IPS DF 6.9 (cell line): ENCODE measurements at regions not wholly inside any gene's neighbourhood (a gene's known extent, or its start where the extent isn't known, plus 50 kb on each side); places are given as distances from the start of the nearest gene placed in this dataset.
"Not testable (repeated sequence)": the region's sequence is repeated elsewhere in the genome, so short reads cannot be mapped to it uniquely, and the experiment has no call there.

Experiments
- DNase-seq: peaks from one replicate; pipeline ENCODE4 v3.0.0-alpha.2; 2013; ENCODE audit warnings: low read depth, low spot score
- H3K27ac ChIP-seq: one replicate; pipeline ENCODE4 v1.5.1; 2013; ENCODE audit warnings: low read length, control low read depth
- H3K27me3 ChIP-seq: 2 replicates; pipeline ENCODE4 v1.6.1; 2013; ENCODE audit warnings: mild to moderate bottlenecking, low read length; ENCODE audit not compliant: control insufficient read depth, insufficient read depth
- H3K36me3 ChIP-seq: 2 replicates; pipeline ENCODE4 v1.6.1; 2013; ENCODE audit warnings: low read length; ENCODE audit not compliant: control insufficient read depth, insufficient read depth
- H3K4me1 ChIP-seq: 2 replicates; pipeline ENCODE4 v1.6.1; 2013; ENCODE audit warnings: low read length; ENCODE audit not compliant: control insufficient read depth, insufficient read depth
- H3K4me3 ChIP-seq: 2 replicates; pipeline ENCODE4 v1.5.1; 2013; ENCODE audit warnings: mild to moderate bottlenecking, low read length
- H3K9me3 ChIP-seq: 2 replicates; pipeline ENCODE4 v1.6.1; 2013; ENCODE audit warnings: low read length, inconsistent platforms; ENCODE audit not compliant: control insufficient read depth, insufficient read depth
- WGBS: extraction: QIAGEN DNeasy Blood & Tissue Kit; methylation state at CpG from one replicate; pipeline ENCODE4 v1.1.7; 2013; ENCODE audit warnings: mixed read lengths, missing lambda C conversion rate; ENCODE audit not compliant: insufficient read length, insufficient coverage; 5-methylcytosine and 5-hydroxymethylcytosine counted together

GRCh38 chr5:108472237-108472636, 90.3 kb upstream of the FBXL17 start:
- Histone ChIP-seq H3K27ac (no peak overlapping the region), H3K36me3 (no peaks in the 10 kb centered on the region), H3K9me3 (no peaks in the 10 kb centered on the region), H3K27me3 (no peaks in the 10 kb centered on the region), H3K4me3 (no peak overlapping the region), H3K4me1 (no peaks in the 10 kb centered on the region)
- no CpG with 5 or more reads among the region's 3 CpGs for WGBS
- no peak for DNase-seq

GRCh38 chr5:108467563-108467962, 85.7 kb upstream of the FBXL17 start:
- no peak for DNase-seq
- H3K9me3 ChIP-seq = no peaks in the 10 kb centered on the region
- no peak overlapping the region for H3K4me3 ChIP-seq
- WGBS = no CpG with 5 or more reads among the region's 4 CpGs
- no peaks in the 10 kb centered on the region for H3K4me1 ChIP-seq
- no peak overlapping the region for H3K27ac ChIP-seq
- no peaks in the 10 kb centered on the region for H3K36me3 ChIP-seq
- H3K27me3 ChIP-seq = no peaks in the 10 kb centered on the region

DNA sequence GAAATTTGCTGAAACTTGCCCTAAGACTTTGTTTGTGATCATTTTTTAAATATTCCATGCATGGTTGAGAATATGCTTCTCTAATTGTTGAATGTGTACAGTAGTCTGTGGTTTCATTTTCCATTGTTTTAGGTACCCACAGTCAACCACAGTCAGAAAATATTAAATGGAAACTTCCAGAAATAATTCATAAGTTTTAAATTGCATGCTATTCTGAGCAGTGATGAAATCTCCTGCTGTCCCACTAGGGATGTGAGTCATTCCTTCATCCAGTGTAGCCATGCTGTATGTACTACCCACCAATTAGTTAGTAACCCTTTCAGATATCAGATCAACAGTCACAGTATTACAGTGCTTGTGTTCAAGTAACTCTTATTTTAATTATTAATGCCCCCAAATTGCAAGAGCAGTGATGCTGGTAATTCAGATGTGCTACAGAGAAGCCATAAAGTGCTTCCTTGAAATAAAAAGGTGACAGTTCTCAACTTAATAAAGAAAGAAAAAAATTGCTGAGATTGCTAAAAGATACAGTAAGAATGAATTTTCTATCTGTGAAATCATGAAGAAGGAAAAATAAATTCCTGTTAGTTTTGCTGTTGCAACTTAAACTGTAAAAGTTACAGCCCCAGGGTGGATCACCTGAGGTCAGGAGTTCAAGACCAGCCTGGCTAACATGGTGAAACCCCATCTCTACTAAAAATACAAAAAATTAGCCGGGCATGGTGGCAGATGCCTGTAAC, 79.9 kb upstream of the FBXL17 start:
- H3K27ac ChIP-seq = no peak overlapping the region
- no peaks in the 10 kb centered on the region for H3K4me1 ChIP-seq
- H3K27me3 ChIP-seq = no peaks in the 10 kb centered on the region
- H3K36me3 ChIP-seq = no peaks in the 10 kb centered on the region
- no peaks in the 10 kb centered on the region for H3K9me3 ChIP-seq
- H3K4me3 ChIP-seq = no peak overlapping the region
- DNase-seq = no peak
- no CpG with 5 or more reads among the region's 1 CpG for WGBS

DNA sequence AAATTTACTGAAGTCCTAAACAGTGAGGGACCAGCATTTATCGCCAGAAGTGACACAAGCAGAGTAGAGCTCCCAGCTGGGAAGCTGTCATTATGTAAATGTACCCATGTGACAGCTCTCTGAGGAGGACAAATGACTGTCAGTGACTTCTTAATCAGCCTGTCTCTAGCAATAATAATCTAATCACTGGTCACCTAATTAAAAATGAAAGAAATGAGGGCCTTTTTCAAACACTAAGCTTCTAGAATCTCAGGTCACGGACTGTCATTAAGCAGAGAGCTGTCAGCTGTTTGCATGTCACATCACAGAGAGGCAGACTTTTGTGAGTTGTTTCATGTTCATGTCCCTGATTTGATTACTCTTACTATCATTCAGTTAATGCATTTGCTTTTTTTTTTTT, 77.9 kb upstream of the FBXL17 start:
- no peaks in the 10 kb centered on the region; the same call in 1 of the 2 replicates for H3K9me3 ChIP-seq
- H3K4me3 ChIP-seq = no peak overlapping the region
- H3K36me3 ChIP-seq = no peaks in the 10 kb centered on the region
- H3K27ac ChIP-seq = no peak overlapping the region
- no peaks in the 10 kb centered on the region for H3K27me3 ChIP-seq
- no peaks in the 10 kb centered on the region for H3K4me1 ChIP-seq
- no peak for DNase-seq
- no CpG with 5 or more reads among the region's 2 CpGs for WGBS

DNA sequence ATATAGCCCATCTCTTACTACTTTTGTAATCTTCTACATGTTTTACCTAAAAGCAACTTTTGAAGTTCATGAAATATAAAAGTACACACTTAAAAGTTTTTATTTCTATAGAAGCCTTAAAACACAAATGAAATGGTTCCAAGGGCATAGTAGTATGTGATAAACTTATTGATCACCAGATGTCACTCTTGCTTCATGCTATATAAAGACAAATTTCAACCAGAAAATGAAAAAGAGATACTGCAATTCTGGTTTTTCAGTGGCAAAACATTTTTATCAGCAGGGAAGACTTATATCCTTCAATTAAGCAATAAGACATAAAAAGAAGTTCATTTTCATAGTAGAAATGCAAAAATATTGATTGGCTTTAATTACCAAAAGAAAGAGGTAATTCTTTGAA, 69.4 kb upstream of the FBXL17 start:
- H3K27me3 ChIP-seq = no peaks in the 10 kb centered on the region
- no peak overlapping the region for H3K27ac ChIP-seq
- DNase-seq = no peak

DNA sequence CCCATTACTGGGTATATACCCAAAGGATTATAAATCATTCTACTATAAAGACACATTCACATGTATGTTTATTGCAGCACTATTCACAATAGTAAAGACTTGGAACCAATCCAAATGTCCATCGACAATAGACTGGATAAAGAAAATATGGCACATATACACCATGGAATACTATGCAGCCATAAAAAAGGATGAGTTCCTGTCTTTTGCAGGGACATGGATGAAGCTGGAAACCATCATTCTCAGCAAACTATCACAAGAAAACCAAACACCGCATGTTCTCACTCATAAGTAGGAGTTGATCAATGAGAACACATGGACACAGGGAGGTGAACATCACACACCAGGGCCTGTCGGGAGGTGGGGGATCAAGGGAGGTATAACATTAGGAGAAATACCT, 62.2 kb upstream of the FBXL17 start:
- no CpG with 5 or more reads among the region's 3 CpGs for WGBS
- not testable (repeated sequence) for H3K27ac ChIP-seq, H3K36me3 ChIP-seq, H3K4me3 ChIP-seq, DNase-seq, H3K27me3 ChIP-seq, H3K4me1 ChIP-seq, H3K9me3 ChIP-seq

More for the DNA sequence above, 69.4 kb upstream of the FBXL17 start:
- Histone ChIP-seq H3K36me3 (no peaks in the 10 kb centered on the region), H3K4me3 (no peak overlapping the region), H3K4me1 (no peaks in the 10 kb centered on the region), H3K9me3 (no peaks in the 10 kb centered on the region; the same call in 1 of the 2 replicates)

DNA sequence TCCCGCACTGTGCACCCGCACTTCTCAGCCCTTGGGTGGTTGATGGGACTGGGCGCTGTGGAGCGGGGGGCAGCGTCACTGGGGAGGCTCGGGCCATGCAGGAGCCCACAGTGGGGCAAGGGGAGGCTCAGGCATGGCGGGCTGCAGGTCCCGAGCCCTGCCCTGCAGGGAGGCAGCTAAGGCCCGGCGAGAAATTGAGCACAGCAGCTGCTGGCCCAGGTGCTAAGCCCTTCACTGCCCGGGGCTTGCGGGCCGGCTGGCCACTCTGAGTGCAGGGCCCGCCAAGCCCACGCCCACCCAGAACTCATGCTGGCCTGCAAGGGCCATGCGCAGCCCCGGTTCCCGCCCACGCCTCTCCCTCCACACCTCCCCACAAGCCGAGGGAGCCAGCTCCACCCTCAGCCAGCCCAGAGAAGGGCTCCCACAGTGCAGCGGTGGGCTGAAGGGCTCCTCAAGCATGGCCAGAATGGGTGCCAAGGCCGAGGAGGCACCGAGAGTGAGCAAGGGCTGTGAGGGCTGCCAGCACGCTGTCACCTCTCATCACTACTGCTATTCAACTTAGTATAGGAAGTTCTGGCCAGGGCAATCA, 60.3 kb upstream of the FBXL17 start:
- H3K36me3 ChIP-seq, H3K27ac ChIP-seq, DNase-seq, H3K4me3 ChIP-seq, H3K9me3 ChIP-seq, H3K27me3 ChIP-seq, H3K4me1 ChIP-seq: not testable (repeated sequence)
- WGBS = no CpG with 5 or more reads among the region's 24 CpGs

GRCh38 chr5:108437425-108437824, 55.5 kb upstream of the FBXL17 start:
- Histone ChIP-seq H3K36me3 (no peaks in the 10 kb centered on the region), H3K27me3 (no peaks in the 10 kb centered on the region), H3K9me3 (no peaks in the 10 kb centered on the region), H3K27ac (no peak overlapping the region), H3K4me1 (no peaks in the 10 kb centered on the region), H3K4me3 (no peak overlapping the region)
- no CpG with 5 or more reads among the region's 1 CpG for WGBS
- DNase-seq = no peak

DNA sequence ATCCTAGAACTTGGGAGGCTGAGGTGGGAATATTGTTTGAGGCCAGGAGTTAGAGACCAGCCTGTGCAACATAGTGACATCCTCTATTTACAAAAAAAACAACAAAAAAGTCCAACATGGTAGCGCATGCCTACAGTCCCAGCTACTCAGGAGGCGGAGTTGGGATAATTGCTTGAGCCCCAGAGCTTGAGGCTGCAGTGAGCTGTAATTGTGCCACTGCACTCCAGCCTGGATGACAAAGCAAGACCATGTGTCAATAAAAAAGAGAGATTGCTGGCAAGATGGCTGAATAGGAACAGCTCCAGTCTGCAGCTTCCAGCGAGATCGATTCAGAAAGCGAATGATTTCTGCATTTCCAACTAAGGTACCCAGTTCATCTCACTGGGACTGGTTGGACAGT, 54.8 kb upstream of the FBXL17 start:
- Histone ChIP-seq H3K4me1 (no peaks in the 10 kb centered on the region), H3K4me3 (no peak overlapping the region), H3K9me3 (no peaks in the 10 kb centered on the region), H3K36me3 (no peaks in the 10 kb centered on the region), H3K27ac (no peak overlapping the region), H3K27me3 (no peaks in the 10 kb centered on the region)
- DNase-seq = no peak
- no CpG with 5 or more reads among the region's 5 CpGs for WGBS

DNA sequence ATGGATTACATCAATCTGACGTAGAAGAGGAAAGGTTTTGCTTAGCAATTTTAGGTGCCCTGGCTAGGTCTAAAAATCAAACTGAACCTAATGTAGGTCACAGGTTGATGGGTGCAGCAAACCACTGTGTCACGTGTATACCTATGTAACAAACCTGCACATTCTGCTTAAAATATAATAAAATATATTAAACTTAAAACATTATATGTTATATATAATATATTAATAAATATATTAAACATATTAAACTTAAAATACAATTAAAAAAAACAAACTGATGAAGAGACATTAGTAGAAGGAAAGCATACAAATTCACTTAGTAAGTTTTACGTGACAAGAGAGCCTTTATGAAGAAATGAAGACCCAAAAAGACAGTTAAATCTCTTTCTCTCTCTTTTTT, 51.7 kb upstream of the FBXL17 start:
- no peak for DNase-seq

DNA sequence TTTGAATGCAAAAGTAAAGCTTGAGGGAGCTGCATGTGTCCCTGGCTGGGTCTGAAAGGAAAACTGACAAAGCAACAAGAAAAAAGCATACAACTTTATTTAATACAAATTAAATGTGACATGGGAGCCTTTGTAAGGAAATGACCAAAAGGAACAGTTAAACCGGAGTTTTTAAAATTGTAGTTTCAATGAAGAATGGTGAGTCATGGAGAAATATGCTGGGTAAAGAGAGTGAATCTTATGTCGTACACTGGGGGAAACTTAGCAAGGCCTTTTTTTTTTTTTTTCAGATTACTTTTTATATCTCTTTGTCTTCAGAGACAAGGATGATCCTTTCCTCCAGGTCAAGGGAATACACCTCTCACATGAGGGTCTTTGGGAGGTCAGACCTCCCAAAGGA, 50.1 kb upstream of the FBXL17 start:
- no CpG with 5 or more reads among the region's 2 CpGs for WGBS
- Histone ChIP-seq H3K27ac (no peak overlapping the region), H3K36me3 (no peaks in the 10 kb centered on the region), H3K9me3 (no peaks in the 10 kb centered on the region), H3K27me3 (no peaks in the 10 kb centered on the region), H3K4me1 (no peaks in the 10 kb centered on the region), H3K4me3 (no peak overlapping the region)
- no peak for DNase-seq

More for the DNA sequence above, 51.7 kb upstream of the FBXL17 start:
- Histone ChIP-seq H3K9me3 (no peaks in the 10 kb centered on the region), H3K27me3 (no peaks in the 10 kb centered on the region), H3K36me3 (no peaks in the 10 kb centered on the region), H3K4me1 (no peaks in the 10 kb centered on the region), H3K4me3 (no peak overlapping the region), H3K27ac (no peak overlapping the region)
- 100% methylated on average over 1 of the region's 3 CpGs for WGBS
